Naive B cell (primary cell): ENCODE measurements at regions not wholly inside any gene's neighbourhood (a gene's known extent, or its start where the extent isn't known, plus 50 kb on each side); places are given as distances from the start of the nearest gene placed in this dataset.
"Not testable (repeated sequence)": the region's sequence is repeated elsewhere in the genome, so short reads cannot be mapped to it uniquely, and the experiment has no call there.

Experiments used
- ATAC-seq, 2 donors: fragments of 150-1000 bp; cut with Tn5 transposase; 2 replicates each; pipeline ENCODE4 v1.10.0; 2021; ENCODE audit warnings: low read depth in 2 of 2, mild to moderate bottlenecking in 2 of 2, moderate library complexity in 2 of 2
- DNase-seq: peaks from one replicate; pipeline ENCODE4 v3.0.0; 2022
- H3K27ac Mint-ChIP-seq, 6 donors: one replicate each; pipeline ENCODE4 v1.8.0; 2020 to 2022; ENCODE audit warnings: mild to moderate bottlenecking in 6 of 6, mixed read lengths in 6 of 6, moderate library complexity in 5 of 6, inconsistent platforms in 2 of 6
- H3K27me3 Mint-ChIP-seq, 3 donors: one replicate each; pipeline ENCODE4 v1.8.0; 2021 to 2022; ENCODE audit warnings: mixed read lengths in 3 of 3, mild to moderate bottlenecking in 1 of 3
- H3K36me3 Mint-ChIP-seq, 2 donors: one replicate each; pipeline ENCODE4 v1.8.0; 2020 to 2022; ENCODE audit warnings: mixed read lengths in 2 of 2, inconsistent platforms in 1 of 2, mild to moderate bottlenecking in 1 of 2
- H3K4me1 Mint-ChIP-seq, 3 donors: one replicate each; pipeline ENCODE4 v1.8.0; 2020 to 2022; ENCODE audit warnings: mixed read lengths in 3 of 3, inconsistent platforms in 1 of 3, mild to moderate bottlenecking in 1 of 3, moderate library complexity in 1 of 3
- H3K4me3 Mint-ChIP-seq, 8 donors: one replicate each; pipeline ENCODE4 v1.8.0; 2020 to 2022; ENCODE audit warnings: mild to moderate bottlenecking in 8 of 8, mixed read lengths in 8 of 8, moderate library complexity in 8 of 8, inconsistent platforms in 2 of 8
- H3K9me3 Mint-ChIP-seq, 7 donors: one replicate each; pipeline ENCODE4 v1.8.0; 2020 to 2022; ENCODE audit warnings: mixed read lengths in 7 of 7, mild to moderate bottlenecking in 5 of 7, inconsistent platforms in 2 of 7, moderate library complexity in 1 of 7

DNA sequence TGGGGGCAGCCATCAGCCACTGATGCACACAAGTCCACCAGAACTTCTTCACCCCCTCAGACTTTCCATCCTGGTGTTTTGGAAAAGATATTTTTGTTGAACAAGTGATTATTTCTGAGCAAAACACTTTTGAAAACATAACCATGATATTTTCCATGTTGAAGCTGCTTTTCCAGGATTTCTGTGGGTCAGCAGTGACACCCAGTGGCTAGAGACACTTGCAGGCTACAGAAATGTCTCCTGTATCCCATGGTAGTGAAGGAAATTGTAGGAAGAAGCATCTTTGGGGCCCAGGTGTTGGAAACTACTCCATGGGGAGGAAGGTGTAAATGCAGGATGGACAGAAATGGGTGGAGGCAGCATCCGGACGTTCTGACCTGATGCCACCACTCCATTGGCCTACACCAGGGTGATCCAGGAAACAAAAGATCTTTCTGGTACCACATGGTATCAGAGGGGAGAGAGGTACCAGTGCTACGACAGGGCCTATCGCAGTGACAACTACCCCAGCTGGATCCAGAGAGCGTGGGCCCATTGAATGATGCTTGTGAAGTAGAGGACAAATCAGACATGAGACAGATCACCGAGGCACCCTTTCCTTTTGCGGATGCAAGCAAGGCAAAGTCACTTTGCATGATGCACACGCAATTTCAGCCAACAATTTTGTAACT is 111.7 kb upstream of the COBL start:
- Mint-ChIP-seq H3K4me3 (no peak overlapping the region), H3K27me3 (peaks cover 0 to 13% (median 0%) of the 10 kb centered on the region in 3 donors), H3K4me1 (no peaks in the 10 kb centered on the region), H3K27ac (no peak overlapping the region), H3K36me3 (no peaks in the 10 kb centered on the region), H3K9me3 (no peaks in the 10 kb centered on the region)
- ATAC-seq (no peak), DNase-seq (no peak)

GRCh38 chr7:51426163-51426562 is 109.6 kb upstream of the COBL start:
- Mint-ChIP-seq H3K27ac (peak overlapping the region in 1 of 6 donors; percentile 83), H3K9me3 (no peaks in the 10 kb centered on the region), H3K27me3 (peaks cover 0 to 13% (median 0%) of the 10 kb centered on the region in 3 donors), H3K4me3 (peak overlapping the region in 1 of 8 donors; percentile 60), H3K4me1 (no peaks in the 10 kb centered on the region), H3K36me3 (no peaks in the 10 kb centered on the region)
- DNase-seq (no peak), ATAC-seq (no peak)

DNA sequence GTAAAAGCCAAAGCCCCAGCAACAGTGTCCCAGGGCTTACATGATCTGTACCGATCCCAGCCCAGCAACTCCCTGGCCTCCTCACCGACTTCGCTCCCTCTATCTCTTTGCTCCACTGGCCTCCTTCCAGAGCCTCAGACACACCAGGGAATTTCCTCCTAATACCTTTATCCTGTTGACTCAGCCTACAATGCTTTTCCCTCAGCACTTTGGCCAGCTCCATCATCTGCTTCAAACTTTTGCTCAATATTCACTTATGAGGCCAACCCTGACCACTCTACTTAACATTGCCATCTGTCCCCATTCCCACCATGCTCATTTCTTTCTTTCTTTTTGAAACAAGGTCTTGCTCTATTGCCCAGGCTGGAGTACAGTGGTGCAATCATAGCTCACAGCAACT is 93.3 kb upstream of the COBL start:
- not testable (repeated sequence) for ATAC-seq, H3K9me3 Mint-ChIP-seq, H3K27me3 Mint-ChIP-seq, H3K4me3 Mint-ChIP-seq, H3K27ac Mint-ChIP-seq, DNase-seq, H3K36me3 Mint-ChIP-seq, H3K4me1 Mint-ChIP-seq

DNA sequence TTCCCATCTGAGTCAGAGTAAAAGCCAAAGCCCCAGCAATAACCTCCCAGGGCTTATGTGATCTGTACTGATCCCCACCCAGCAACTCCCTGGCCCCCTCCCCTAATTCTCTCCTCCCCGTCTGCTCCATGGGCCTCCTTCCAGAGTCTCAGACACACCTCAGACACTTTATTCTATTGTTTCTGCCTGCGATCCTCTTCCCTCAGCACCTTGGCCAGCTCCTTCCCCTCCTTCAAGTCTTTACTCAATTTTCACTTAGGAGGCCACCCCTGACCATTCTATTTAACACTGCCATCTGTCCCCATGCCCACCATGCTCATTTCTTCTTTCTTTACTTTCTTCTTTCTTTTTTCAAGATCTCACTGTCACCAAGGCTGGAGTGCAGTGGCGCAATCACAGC is 81.0 kb upstream of the COBL start:
- not testable (repeated sequence) for ATAC-seq, H3K36me3 Mint-ChIP-seq, H3K9me3 Mint-ChIP-seq, H3K4me1 Mint-ChIP-seq, H3K27ac Mint-ChIP-seq, H3K27me3 Mint-ChIP-seq, DNase-seq, H3K4me3 Mint-ChIP-seq

DNA sequence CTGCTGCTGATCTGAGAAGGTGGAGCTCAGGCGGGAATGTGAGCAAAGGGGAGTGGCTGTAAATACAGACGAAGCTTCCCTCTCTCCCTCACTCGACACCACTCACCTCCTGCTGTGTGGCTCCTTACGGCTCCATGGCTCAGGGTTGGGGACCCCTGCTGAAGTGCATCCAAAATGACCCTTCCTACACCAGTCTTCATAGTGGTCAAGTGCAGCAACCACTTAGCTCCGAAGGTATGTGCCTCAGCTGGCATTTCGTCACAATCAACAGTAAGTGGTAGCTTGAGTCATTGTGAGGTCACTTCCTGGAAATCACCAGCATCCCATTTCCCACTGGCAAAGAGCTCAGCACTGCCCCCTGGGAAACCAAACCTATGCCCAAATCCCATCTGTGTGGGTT is 76.4 kb upstream of the COBL start:
- not testable (repeated sequence) for ATAC-seq, H3K36me3 Mint-ChIP-seq, H3K27me3 Mint-ChIP-seq, H3K4me3 Mint-ChIP-seq, H3K9me3 Mint-ChIP-seq, H3K4me1 Mint-ChIP-seq, DNase-seq
- peak overlapping the region in 1 of 6 donors; percentile 68 for H3K27ac Mint-ChIP-seq

GRCh38 chr7:51389952-51390351 is 73.3 kb upstream of the COBL start:
- not testable (repeated sequence) for H3K9me3 Mint-ChIP-seq, DNase-seq, H3K4me1 Mint-ChIP-seq, H3K4me3 Mint-ChIP-seq, H3K36me3 Mint-ChIP-seq, H3K27me3 Mint-ChIP-seq, H3K27ac Mint-ChIP-seq, ATAC-seq

GRCh38 chr7:51389216-51389812 is 72.7 kb upstream of the COBL start:
- peak overlapping the region in 2 of 6 donors; percentile 37 to 60 for H3K27ac Mint-ChIP-seq
- not testable (repeated sequence) for H3K36me3 Mint-ChIP-seq, H3K27me3 Mint-ChIP-seq, H3K9me3 Mint-ChIP-seq, ATAC-seq, H3K4me1 Mint-ChIP-seq, DNase-seq, H3K4me3 Mint-ChIP-seq

GRCh38 chr7:51388241-51388640 is 71.6 kb upstream of the COBL start:
- H3K4me3 Mint-ChIP-seq, result peak overlapping the region in 1 of 8 donors; percentile 42
- H3K27me3 Mint-ChIP-seq, DNase-seq, H3K9me3 Mint-ChIP-seq, H3K4me1 Mint-ChIP-seq, H3K36me3 Mint-ChIP-seq, H3K27ac Mint-ChIP-seq, ATAC-seq: not testable (repeated sequence)

DNA sequence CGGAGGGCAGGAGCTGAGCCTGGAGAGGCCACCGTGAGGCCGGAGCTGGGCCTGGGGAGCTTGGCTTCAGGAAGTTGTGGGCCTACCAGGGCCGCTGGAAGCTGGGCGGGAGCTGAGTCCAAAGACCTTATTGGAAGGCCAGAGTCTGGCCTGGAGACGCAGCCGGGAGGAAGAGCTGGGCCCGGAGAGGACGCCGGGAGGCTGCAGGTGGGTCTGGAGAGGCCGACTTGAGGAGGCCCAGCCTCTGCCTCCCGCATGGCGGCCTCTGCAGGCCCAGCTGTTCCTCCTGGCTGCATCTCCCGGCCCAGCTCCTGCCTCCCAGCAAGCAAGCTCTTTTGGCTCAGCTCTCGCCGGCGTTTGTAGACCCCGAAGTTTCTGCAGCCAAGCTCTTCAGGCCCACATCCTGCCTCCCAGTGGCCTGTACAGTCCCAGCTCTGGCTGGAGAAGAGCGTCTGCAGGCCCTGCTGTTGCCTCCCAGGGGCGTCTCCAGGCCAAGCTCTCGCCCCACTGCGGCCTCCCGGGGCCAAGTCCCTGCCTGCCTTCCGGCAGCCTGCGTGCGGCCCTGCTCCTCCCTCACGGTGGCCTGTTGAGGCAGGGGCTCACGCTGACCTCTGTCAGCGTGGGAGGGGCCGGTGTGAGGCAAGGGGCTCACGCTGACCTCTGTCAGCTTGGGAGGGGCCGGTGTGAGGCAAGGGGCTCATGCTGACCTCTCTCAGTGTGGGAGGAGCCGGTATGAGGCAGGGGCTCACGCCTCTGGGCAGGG is 70.4 kb upstream of the COBL start:
- not testable (repeated sequence) for H3K36me3 Mint-ChIP-seq, H3K4me1 Mint-ChIP-seq, ATAC-seq, DNase-seq, H3K4me3 Mint-ChIP-seq, H3K9me3 Mint-ChIP-seq, H3K27ac Mint-ChIP-seq, H3K27me3 Mint-ChIP-seq

GRCh38 chr7:51386184-51386583 is 69.6 kb upstream of the COBL start:
- H3K4me1 Mint-ChIP-seq, H3K27me3 Mint-ChIP-seq, H3K9me3 Mint-ChIP-seq, ATAC-seq, H3K36me3 Mint-ChIP-seq, DNase-seq, H3K27ac Mint-ChIP-seq, H3K4me3 Mint-ChIP-seq: not testable (repeated sequence)

DNA sequence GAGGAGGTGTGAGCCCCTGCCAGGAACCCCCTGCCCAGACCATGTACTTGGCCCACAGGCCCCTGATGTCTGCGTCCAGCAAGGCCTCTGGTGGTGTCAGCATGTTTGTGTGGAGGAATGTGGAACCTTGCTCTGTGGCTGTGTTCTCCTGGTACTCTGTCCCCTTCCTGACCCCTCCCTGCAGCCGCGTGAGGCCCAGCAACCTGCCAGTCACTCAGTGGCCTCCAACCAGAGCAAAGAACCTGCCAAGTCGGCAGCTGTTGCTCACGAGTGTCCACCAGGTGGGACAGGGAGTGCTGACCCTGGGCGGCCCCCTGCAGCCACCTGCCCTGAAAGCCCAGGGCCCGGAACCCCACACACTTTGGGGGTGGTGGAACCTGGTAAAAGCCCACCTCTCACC is 65.6 kb upstream of the COBL start:
- not testable (repeated sequence) for H3K27me3 Mint-ChIP-seq, H3K4me3 Mint-ChIP-seq, H3K9me3 Mint-ChIP-seq, H3K36me3 Mint-ChIP-seq, ATAC-seq, H3K4me1 Mint-ChIP-seq, DNase-seq, H3K27ac Mint-ChIP-seq

- no peaks in the 10 kb centered on the region for H3K4me1 Mint-ChIP-seq
- no peaks in the 10 kb centered on the region for H3K9me3 Mint-ChIP-seq
- ATAC-seq (no peak), DNase-seq (no peak)
- no peak overlapping the region for H3K27ac Mint-ChIP-seq
- peaks cover 0 to 4% (median 0%) of the 10 kb centered on the region in 3 donors for H3K27me3 Mint-ChIP-seq
- H3K36me3 Mint-ChIP-seq, result no peaks in the 10 kb centered on the region
- no peak overlapping the region for H3K4me3 Mint-ChIP-seq
Measured at GRCh38 chr7:51376420-51377092, 59.9 kb upstream of the COBL start.

- H3K27me3 Mint-ChIP-seq, result peaks cover 0 to 4% (median 0%) of the 10 kb centered on the region in 3 donors
- no peaks in the 10 kb centered on the region for H3K4me1 Mint-ChIP-seq
- peak overlapping the region in 1 of 6 donors; percentile 32 for H3K27ac Mint-ChIP-seq
- H3K9me3 Mint-ChIP-seq, result no peaks in the 10 kb centered on the region
- H3K4me3 Mint-ChIP-seq, result no peak overlapping the region
- no peak for DNase-seq
- no peak for ATAC-seq
- no peaks in the 10 kb centered on the region for H3K36me3 Mint-ChIP-seq
Measured at GRCh38 chr7:51374936-51375335, 58.3 kb upstream of the COBL start.

GRCh38 chr7:51373607-51374006 is 57.0 kb upstream of the COBL start:
- H3K9me3 Mint-ChIP-seq, H3K4me1 Mint-ChIP-seq, H3K27me3 Mint-ChIP-seq, ATAC-seq, H3K4me3 Mint-ChIP-seq, DNase-seq, H3K36me3 Mint-ChIP-seq: not testable (repeated sequence)
- H3K27ac Mint-ChIP-seq, result peak overlapping the region in 1 of 6 donors; percentile 39
